ENCODE measurements at regions not wholly inside any gene's neighbourhood (a gene's known extent, or its start where the extent isn't known, plus 50 kb on each side); places are given as distances from the start of the nearest gene placed in this dataset.
"Not testable (repeated sequence)": the region's sequence is repeated elsewhere in the genome, so short reads cannot be mapped to it uniquely, and the experiment has no call there.

DNA sequence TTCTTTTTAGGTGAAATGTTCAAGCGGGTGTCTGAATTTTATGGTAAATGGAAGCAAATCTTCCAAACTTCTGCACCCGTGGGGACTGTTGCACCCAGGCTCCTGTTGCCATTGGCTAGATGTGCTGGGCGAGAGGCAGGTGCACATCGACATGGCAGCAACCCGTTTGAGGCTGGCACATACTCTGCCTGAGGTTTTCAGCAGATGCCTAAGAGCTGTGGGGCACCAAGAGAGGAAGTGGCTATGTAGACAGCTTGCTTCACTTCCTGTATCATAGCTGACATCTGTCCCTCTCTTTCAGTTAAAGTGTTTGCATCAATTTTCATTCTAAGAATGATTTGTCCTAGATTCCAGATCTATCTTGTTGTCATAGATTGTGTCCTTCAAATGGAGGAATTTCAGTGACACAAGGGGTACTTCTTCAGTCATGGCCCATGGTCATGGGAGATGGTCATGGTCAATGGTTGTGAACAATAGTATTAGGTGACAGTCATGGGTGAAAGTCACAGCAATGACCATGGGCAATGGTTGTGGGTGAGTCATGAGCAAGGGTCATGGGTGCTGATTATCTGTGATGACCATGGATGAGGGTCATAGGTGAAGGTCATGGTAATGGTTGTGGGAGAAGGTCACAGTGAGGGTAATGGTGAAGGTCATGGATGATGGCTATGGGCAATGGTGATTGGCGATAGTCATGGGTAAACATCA, 115.1 kb upstream of the IRX4 start:
- H3K36me3 ChIP-seq (ENCODE audit: control insufficient read depth, insufficient read depth, low read length) = no peaks in the 10 kb centered on the region
- H3K9me3 ChIP-seq (ENCODE audit: control insufficient read depth, low read length) = no peaks in the 10 kb centered on the region
- H3K4me1 ChIP-seq (ENCODE audit: control insufficient read depth, insufficient read depth, low read length, poor library complexity, severe bottlenecking) = no peaks in the 10 kb centered on the region
- H3K27ac ChIP-seq (ENCODE audit: low read depth, low read length, severe bottlenecking) = no peak overlapping the region
- no peak overlapping the region for H3K4me3 ChIP-seq (ENCODE audit: extremely low read depth, insufficient read depth, low read length, poor library complexity, severe bottlenecking)
- 88 to 91% methylated on average over 5 to 6 of the region's 6 CpGs for WGBS, 2 experiments (ENCODE audit: insufficient coverage in 2 of 2)

DNA sequence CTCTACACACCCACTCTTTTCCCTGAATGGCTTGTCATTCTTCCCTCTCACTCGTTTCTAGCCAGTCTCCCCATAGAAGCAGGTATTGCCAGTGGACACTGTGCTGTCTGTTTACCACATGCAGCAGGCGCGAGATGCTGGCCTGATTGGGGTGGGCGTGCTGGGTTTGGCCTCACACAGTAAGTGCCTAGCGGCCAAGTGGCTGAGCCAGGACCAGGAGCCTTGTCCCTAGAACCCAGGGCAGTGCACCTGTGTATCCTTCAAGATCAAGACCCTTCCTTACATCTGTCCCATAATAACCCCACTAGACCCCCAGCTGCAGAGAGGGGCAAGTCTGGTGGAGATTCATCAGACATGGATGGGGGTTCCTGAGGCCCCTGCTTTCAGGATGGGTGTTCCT, 112.8 kb upstream of the IRX4 start:
- no peak overlapping the region for H3K27ac ChIP-seq (ENCODE audit: low read depth, low read length, severe bottlenecking)
- no peaks in the 10 kb centered on the region for H3K4me1 ChIP-seq (ENCODE audit: control insufficient read depth, insufficient read depth, low read length, poor library complexity, severe bottlenecking)
- no peaks in the 10 kb centered on the region for H3K9me3 ChIP-seq (ENCODE audit: control insufficient read depth, low read length)
- no peaks in the 10 kb centered on the region for H3K36me3 ChIP-seq (ENCODE audit: control insufficient read depth, insufficient read depth, low read length)
- 87 to 89% methylated on average over 5 of the region's 5 CpGs for WGBS, 2 experiments (ENCODE audit: insufficient coverage in 2 of 2)
- H3K4me3 ChIP-seq (ENCODE audit: extremely low read depth, insufficient read depth, low read length, poor library complexity, severe bottlenecking) = no peak overlapping the region

DNA sequence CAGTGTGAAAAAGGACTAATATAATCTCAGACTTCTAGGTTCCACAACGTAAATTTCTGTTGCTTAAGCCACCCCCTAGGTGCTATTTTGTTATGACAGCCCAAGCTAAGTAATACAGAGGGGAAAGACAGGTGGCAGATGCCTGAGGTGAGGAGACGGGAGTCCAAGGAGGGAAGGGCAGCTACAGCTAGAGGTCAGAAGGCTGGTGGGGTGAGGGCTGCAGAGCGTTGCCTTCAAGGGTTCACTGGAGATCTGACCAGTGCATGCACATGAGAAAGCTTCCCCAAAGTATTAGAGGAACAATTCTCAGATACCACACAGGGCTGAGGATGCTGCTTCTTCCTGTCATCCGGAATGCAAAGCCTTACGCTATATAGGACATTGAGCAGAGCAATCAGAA, 104.7 kb upstream of the IRX4 start:
- Histone ChIP-seq H3K4me3 (ENCODE audit: extremely low read depth, insufficient read depth, low read length, poor library complexity, severe bottlenecking) (no peak overlapping the region), H3K4me1 (ENCODE audit: control insufficient read depth, insufficient read depth, low read length, poor library complexity, severe bottlenecking) (no peaks in the 10 kb centered on the region), H3K9me3 (ENCODE audit: control insufficient read depth, low read length) (no peaks in the 10 kb centered on the region), H3K36me3 (ENCODE audit: control insufficient read depth, insufficient read depth, low read length) (no peaks in the 10 kb centered on the region), H3K27ac (ENCODE audit: low read depth, low read length, severe bottlenecking) (no peak overlapping the region)
- WGBS, 2 experiments (ENCODE audit: insufficient coverage in 2 of 2) = 76 to 82% methylated on average over 3 to 5 of the region's 5 CpGs

DNA sequence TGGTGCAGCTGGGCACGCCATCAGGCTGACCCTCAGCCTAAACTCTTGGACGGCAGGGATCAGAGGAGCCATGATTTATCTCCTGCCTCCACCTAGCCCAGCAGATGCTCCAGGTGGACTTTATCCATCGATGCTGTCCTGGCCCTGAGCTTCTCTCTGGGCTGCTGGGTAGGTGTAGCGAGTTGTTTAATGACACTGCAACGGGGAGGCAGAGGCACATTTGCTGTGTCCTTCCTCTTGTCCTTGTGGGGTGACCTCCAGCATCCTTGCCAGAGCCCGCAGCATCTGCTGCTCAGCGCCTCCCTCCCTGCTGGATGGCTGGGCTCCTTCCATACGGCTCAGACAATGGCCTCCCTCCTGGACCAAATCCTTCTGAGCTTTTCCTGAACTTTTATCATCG, 103.1 kb upstream of the IRX4 start:
- no peaks in the 10 kb centered on the region for H3K36me3 ChIP-seq (ENCODE audit: control insufficient read depth, insufficient read depth, low read length)
- no peaks in the 10 kb centered on the region for H3K9me3 ChIP-seq (ENCODE audit: control insufficient read depth, low read length)
- 95 to 98% methylated on average over 6 to 7 of the region's 9 CpGs for WGBS, 2 experiments (ENCODE audit: insufficient coverage in 2 of 2)
- no peaks in the 10 kb centered on the region for H3K4me1 ChIP-seq (ENCODE audit: control insufficient read depth, insufficient read depth, low read length, poor library complexity, severe bottlenecking)
- H3K4me3 ChIP-seq (ENCODE audit: extremely low read depth, insufficient read depth, low read length, poor library complexity, severe bottlenecking) = no peak overlapping the region
- no peak overlapping the region for H3K27ac ChIP-seq (ENCODE audit: low read depth, low read length, severe bottlenecking)

DNA sequence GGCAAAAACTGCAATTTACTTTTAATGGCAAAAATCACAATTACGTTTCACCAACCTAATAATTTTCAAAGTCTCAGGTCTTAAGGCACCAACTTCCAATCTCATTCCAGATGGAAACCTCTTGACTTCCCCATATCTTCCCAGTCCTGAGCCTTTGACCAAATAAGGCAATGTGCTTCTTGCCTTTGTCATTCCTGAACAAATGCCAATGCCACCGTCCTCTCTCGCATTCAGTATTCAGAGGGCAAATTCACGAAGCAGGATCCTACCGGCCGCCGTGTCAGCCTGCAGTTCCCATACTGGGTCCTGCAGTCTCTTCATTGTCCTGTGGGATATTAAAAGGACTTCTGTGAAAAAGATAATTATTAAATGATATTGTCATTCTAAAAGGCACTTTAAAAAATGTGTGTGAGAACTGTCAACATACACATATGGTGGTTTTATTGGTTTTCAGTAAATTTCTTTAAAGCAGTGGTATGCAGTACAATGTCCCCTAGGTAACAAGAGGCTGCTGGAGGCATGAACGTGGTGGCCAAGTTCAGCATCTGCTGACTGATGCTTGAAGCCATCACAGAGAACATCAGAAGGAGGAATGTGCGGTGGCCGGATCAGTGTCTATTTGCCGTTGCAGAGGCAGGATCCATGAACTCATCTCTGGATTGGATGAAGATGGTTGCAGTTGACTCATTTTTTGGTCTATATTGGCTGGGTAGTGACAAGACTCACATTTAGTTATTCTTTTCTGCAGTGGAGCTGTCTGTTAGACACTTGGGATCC, 101.4 kb upstream of the IRX4 start:
- H3K27ac ChIP-seq (ENCODE audit: low read depth, low read length, severe bottlenecking) = no peak overlapping the region
- H3K9me3 ChIP-seq (ENCODE audit: control insufficient read depth, low read length) = no peaks in the 10 kb centered on the region
- H3K4me1 ChIP-seq (ENCODE audit: control insufficient read depth, insufficient read depth, low read length, poor library complexity, severe bottlenecking) = no peaks in the 10 kb centered on the region
- no peak overlapping the region for H3K4me3 ChIP-seq (ENCODE audit: extremely low read depth, insufficient read depth, low read length, poor library complexity, severe bottlenecking)
- WGBS, 2 experiments (ENCODE audit: insufficient coverage in 2 of 2) = 76 to 88% methylated on average over 7 to 11 of the region's 11 CpGs
- no peaks in the 10 kb centered on the region for H3K36me3 ChIP-seq (ENCODE audit: control insufficient read depth, insufficient read depth, low read length)

DNA sequence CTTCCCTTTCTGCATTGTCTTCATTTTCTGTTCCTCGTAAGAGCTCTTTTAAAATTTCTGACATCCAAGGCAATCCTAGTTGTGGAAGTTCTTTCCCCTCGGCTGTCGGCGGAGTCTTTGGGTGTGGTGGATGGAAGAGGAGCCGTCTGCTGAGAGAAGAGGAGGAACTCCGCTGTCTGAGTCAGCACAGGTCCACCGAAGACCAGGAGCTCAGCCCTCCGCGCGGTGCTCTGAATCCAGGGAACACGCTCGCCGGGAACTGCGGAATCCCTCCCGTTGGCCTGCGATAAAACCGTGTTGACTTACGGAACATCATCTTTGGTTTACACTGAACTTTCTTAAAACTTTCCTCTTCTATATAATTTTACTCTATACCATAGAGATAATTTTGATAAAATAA, 100.7 kb upstream of the IRX4 start:
- WGBS, 2 experiments (ENCODE audit: insufficient coverage in 2 of 2) = 94 to 95% methylated on average over 13 to 16 of the region's 18 CpGs
- Histone ChIP-seq H3K4me1 (ENCODE audit: control insufficient read depth, insufficient read depth, low read length, poor library complexity, severe bottlenecking) (no peaks in the 10 kb centered on the region), H3K36me3 (ENCODE audit: control insufficient read depth, insufficient read depth, low read length) (no peaks in the 10 kb centered on the region), H3K4me3 (ENCODE audit: extremely low read depth, insufficient read depth, low read length, poor library complexity, severe bottlenecking) (no peak overlapping the region), H3K9me3 (ENCODE audit: control insufficient read depth, low read length) (no peaks in the 10 kb centered on the region), H3K27ac (ENCODE audit: low read depth, low read length, severe bottlenecking) (no peak overlapping the region)

DNA sequence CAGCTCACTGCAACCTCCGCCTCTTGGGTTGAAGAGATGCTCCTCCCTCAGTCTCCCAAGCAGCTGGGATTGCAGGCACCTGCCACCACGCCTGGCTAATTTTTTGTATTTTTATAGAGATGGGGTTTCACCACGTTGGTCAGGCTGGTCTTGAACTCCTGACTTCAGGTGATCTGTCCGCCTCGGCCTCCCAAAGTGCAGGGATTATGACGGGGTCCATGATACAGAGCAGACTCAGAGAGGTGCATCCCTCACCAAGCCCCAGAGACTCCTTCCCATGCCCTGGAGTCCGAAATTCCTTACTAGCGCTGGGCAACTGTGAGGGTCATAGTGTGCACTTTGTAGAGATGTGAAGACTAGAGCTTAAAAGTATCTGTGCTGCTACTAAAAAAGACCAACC, 99.8 kb upstream of the IRX4 start:
- not testable (repeated sequence) for H3K4me1 ChIP-seq (ENCODE audit: control insufficient read depth, insufficient read depth, low read length, poor library complexity, severe bottlenecking); H3K36me3 ChIP-seq (ENCODE audit: control insufficient read depth, insufficient read depth, low read length); H3K27ac ChIP-seq (ENCODE audit: low read depth, low read length, severe bottlenecking); H3K4me3 ChIP-seq (ENCODE audit: extremely low read depth, insufficient read depth, low read length, poor library complexity, severe bottlenecking); H3K9me3 ChIP-seq (ENCODE audit: control insufficient read depth, low read length)
- WGBS, 2 experiments (ENCODE audit: insufficient coverage in 2 of 2) = 89 to 91% methylated on average over 3 to 5 of the region's 8 CpGs

DNA sequence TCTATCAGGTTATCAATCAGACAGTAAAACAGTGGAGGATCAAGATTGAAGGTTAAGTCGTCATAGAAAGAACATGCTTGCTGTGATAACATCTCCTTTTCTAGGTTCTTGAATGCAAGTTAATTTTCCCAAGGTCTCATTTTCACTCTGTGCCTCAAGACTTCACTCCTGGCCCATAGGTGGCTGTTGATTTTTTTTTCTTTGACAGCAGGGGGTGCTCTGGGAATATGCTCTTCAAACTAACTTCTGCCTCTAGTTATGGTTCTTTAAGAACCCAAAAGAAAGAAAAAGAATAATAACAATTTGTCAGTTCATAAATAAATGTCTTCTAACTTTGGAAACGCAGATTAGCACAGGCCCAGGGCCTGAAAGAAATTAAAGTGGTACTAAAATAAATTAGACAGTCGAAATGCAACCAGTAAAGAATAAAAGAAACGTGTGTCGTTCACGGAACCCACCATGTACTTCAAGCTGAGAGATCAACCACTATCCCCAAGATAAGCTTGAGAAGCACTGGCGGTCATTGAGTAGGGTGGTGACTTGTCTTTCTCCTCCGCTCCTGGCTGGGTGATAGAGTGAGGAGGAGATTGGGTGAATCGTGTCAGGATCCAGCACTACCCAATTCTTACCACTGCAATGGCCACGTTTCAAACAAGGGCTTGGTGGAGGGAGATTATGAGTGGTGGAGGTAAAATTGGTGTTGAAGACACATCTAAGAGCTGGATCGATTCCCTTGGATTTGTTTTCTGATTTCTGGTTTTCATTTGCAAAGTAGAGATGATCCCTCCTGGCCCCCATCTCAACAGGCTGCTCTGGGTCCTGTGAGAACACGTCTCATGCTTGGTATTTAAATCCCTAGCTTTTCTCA, 93.4 kb upstream of the IRX4 start:
- Histone ChIP-seq H3K27ac (ENCODE audit: low read depth, low read length, severe bottlenecking) (no peak overlapping the region), H3K4me1 (ENCODE audit: control insufficient read depth, insufficient read depth, low read length, poor library complexity, severe bottlenecking) (no peaks in the 10 kb centered on the region), H3K9me3 (ENCODE audit: control insufficient read depth, low read length) (no peaks in the 10 kb centered on the region), H3K36me3 (ENCODE audit: control insufficient read depth, insufficient read depth, low read length) (no peaks in the 10 kb centered on the region), H3K4me3 (ENCODE audit: extremely low read depth, insufficient read depth, low read length, poor library complexity, severe bottlenecking) (no peak overlapping the region)
- 86 to 100% methylated on average over 1 to 4 of the region's 12 CpGs for WGBS, 2 experiments (ENCODE audit: insufficient coverage in 2 of 2)

DNA sequence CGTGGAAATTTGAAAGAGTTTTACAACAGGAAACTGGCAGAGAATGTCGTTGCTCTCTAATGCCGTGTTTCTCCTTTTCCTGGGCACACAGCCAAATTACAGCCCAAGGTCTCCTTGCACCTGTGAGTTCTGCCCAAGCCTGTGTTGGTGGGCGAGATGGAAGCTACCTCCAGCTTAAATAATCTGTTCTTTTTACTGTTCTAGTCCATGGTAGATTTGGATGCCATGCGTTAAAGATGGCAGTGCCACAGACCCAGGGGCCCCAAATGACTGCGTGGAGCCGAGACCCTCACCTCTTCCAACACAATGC, 92.6 kb upstream of the IRX4 start:
- H3K4me1 ChIP-seq (ENCODE audit: control insufficient read depth, insufficient read depth, low read length, poor library complexity, severe bottlenecking) = no peaks in the 10 kb centered on the region
- no peak overlapping the region for H3K27ac ChIP-seq (ENCODE audit: low read depth, low read length, severe bottlenecking)
- H3K36me3 ChIP-seq (ENCODE audit: control insufficient read depth, insufficient read depth, low read length) = no peaks in the 10 kb centered on the region
- WGBS, 2 experiments (ENCODE audit: insufficient coverage in 2 of 2) = 78 to 82% methylated on average over 3 to 4 of the region's 7 CpGs
- no peak overlapping the region for H3K4me3 ChIP-seq (ENCODE audit: extremely low read depth, insufficient read depth, low read length, poor library complexity, severe bottlenecking)
- no peaks in the 10 kb centered on the region for H3K9me3 ChIP-seq (ENCODE audit: control insufficient read depth, low read length)

DNA sequence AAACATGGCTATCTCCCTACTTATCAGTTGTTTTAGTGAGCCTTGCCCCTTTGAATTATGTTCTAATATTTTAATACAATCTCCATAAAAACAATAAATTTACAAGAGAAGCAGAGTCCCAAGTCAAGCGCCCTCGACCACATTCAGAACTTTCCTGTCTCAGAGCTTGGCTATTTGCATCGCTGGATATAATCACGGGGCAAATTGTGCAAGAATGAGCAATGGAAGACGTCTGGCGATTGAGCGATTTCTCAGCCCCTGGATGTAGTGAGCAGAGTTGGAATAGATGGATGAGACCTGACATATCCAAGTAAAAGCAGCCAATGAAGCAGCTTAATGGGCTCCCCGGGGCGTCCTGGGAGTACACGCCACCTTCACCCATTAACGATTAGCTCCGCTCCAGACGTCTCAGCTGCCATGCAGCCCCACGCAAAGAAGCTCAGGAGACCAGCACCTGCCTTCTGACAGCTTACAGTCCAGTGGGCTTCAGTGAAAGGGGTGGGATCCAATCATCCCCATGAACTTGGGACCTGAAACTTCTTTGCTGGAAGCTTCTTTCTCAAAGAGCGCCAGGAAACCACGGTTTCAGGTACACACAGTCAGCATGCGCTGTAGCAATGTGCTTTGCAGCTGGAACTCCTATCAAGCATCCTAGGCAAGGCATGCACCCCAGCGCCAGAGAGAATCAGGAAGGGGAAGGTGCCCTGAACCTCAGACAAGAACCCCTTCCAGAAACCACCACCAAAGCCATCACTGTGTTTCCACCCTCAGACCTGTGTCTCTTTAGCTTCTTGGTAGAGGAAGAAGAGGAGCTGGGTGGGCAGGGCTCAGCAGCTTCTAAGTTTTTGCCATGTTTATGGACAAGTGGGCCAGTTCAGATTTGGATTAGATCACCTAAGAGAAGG, 92.0 kb upstream of the IRX4 start:
- 92 to 94% methylated on average over 13 to 16 of the region's 18 CpGs for WGBS, 2 experiments (ENCODE audit: insufficient coverage in 2 of 2)
- Histone ChIP-seq H3K9me3 (ENCODE audit: control insufficient read depth, low read length) (no peaks in the 10 kb centered on the region), H3K36me3 (ENCODE audit: control insufficient read depth, insufficient read depth, low read length) (no peaks in the 10 kb centered on the region), H3K27ac (ENCODE audit: low read depth, low read length, severe bottlenecking) (no peak overlapping the region), H3K4me1 (ENCODE audit: control insufficient read depth, insufficient read depth, low read length, poor library complexity, severe bottlenecking) (no peaks in the 10 kb centered on the region), H3K4me3 (ENCODE audit: extremely low read depth, insufficient read depth, low read length, poor library complexity, severe bottlenecking) (no peak overlapping the region)
